ENCODE measurements at regions not wholly inside any gene's neighbourhood (a gene's known extent, or its start where the extent isn't known, plus 50 kb on each side); places are given as distances from the start of the nearest gene placed in this dataset.
A peak's percentile ranks its signal among the peaks of the same experiment; 100 is the strongest.

DNA sequence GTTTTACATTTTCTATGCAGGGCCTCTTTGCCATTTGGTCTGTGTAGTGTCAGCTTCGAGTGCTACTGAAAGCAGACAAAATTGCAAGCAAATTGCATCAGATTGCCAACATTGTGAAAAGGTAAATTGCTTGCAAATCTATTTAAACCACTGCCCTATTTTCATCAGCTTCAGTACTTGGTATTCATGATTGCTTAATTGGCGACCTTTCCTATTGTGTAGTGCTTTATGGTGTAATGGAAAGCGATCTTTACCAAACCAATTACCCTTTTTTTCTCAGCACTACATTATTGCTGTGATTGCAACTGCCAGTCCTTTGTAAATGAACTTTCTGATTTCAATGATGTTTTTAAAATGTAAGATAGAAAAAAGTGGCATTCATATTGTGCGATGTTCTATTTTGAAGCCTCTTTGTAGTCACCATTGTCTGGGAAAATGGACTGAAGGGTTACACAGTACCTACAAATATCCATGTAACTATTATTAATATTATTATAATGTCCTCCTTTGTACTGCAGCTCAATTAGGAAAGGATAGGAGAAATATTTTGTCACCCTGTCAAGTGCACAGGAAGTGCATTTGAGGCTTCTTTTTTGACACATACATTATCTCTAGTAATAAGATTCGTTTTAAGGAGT lies 177.7 kb upstream of the SP8 start (continued):
- no peak for TF ChIP-seq TRIM28 (IDR thresholded peaks at IDR 0.05; ENCODE audit: borderline replicate concordance, low read length)
- no peak for TF ChIP-seq ZNF645 (tag by site-specific recombination; IDR thresholded peaks at IDR 0.05)
- no peak for TF ChIP-seq ZSCAN30 (tag by site-specific recombination; IDR thresholded peaks at IDR 0.05)
- TF ChIP-seq TSHZ1 (tag by site-specific recombination; IDR thresholded peaks at IDR 0.05; ENCODE audit: borderline replicate concordance) = no peak
- TF ChIP-seq, protein P1, sequence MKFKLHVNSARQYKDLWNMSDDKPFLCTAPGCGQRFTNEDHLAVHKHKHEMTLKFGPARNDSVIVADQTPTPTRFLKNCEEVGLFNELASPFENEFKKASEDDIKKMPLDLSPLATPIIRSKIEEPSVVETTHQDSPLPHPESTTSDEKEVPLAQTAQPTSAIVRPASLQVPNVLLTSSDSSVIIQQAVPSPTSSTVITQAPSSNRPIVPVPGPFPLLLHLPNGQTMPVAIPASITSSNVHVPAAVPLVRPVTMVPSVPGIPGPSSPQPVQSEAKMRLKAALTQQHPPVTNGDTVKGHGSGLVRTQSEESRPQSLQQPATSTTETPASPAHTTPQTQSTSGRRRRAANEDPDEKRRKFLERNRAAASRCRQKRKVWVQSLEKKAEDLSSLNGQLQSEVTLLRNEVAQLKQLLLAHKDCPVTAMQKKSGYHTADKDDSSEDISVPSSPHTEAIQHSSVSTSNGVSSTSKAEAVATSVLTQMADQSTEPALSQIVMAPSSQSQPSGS (tag by site-specific recombination; IDR thresholded peaks at IDR 0.05; ENCODE audit: low read depth) = no peak
- TF ChIP-seq MYNN (tag by site-specific recombination; IDR thresholded peaks at IDR 0.05; ENCODE audit: borderline replicate concordance) = no peak
- no peak for TF ChIP-seq ZNF23 (tag by site-specific recombination; IDR thresholded peaks at IDR 0.05; ENCODE audit: borderline replicate concordance)
- TF ChIP-seq, protein P2, sequence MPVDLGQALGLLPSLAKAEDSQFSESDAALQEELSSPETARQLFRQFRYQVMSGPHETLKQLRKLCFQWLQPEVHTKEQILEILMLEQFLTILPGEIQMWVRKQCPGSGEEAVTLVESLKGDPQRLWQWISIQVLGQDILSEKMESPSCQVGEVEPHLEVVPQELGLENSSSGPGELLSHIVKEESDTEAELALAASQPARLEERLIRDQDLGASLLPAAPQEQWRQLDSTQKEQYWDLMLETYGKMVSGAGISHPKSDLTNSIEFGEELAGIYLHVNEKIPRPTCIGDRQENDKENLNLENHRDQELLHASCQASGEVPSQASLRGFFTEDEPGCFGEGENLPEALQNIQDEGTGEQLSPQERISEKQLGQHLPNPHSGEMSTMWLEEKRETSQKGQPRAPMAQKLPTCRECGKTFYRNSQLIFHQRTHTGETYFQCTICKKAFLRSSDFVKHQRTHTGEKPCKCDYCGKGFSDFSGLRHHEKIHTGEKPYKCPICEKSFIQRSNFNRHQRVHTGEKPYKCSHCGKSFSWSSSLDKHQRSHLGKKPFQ (tag by site-specific recombination; IDR thresholded peaks at IDR 0.05) = no peak
- no peak for TF ChIP-seq INSM2 (tag by site-specific recombination; IDR thresholded peaks at IDR 0.05)
- TF ChIP-seq ZNF837 (tag by site-specific recombination; IDR thresholded peaks at IDR 0.05) = no peak
- no peak for TF ChIP-seq ZFP37 (tag by site-specific recombination; IDR thresholded peaks at IDR 0.05)
- no peak for TF ChIP-seq ZNF398 (tag by site-specific recombination; IDR thresholded peaks at IDR 0.05)
- no peak for TF ChIP-seq ZNF146 (tag by site-specific recombination; IDR thresholded peaks at IDR 0.05)
- no peak for TF ChIP-seq ZNF148 (tag by site-specific recombination; IDR thresholded peaks at IDR 0.05; ENCODE audit: borderline replicate concordance)
- peak; percentile 73; the same call in 1 of the 2 replicates for TF ChIP-seq OSR2 (tag by site-specific recombination; IDR thresholded peaks at IDR 0.05)
- no peak for TF ChIP-seq ZNF830 (tag by site-specific recombination; IDR thresholded peaks at IDR 0.05; ENCODE audit: low read depth)
- no peak for TF ChIP-seq ZSCAN23 (tag by site-specific recombination; IDR thresholded peaks at IDR 0.05)
- TF ChIP-seq, protein P3, sequence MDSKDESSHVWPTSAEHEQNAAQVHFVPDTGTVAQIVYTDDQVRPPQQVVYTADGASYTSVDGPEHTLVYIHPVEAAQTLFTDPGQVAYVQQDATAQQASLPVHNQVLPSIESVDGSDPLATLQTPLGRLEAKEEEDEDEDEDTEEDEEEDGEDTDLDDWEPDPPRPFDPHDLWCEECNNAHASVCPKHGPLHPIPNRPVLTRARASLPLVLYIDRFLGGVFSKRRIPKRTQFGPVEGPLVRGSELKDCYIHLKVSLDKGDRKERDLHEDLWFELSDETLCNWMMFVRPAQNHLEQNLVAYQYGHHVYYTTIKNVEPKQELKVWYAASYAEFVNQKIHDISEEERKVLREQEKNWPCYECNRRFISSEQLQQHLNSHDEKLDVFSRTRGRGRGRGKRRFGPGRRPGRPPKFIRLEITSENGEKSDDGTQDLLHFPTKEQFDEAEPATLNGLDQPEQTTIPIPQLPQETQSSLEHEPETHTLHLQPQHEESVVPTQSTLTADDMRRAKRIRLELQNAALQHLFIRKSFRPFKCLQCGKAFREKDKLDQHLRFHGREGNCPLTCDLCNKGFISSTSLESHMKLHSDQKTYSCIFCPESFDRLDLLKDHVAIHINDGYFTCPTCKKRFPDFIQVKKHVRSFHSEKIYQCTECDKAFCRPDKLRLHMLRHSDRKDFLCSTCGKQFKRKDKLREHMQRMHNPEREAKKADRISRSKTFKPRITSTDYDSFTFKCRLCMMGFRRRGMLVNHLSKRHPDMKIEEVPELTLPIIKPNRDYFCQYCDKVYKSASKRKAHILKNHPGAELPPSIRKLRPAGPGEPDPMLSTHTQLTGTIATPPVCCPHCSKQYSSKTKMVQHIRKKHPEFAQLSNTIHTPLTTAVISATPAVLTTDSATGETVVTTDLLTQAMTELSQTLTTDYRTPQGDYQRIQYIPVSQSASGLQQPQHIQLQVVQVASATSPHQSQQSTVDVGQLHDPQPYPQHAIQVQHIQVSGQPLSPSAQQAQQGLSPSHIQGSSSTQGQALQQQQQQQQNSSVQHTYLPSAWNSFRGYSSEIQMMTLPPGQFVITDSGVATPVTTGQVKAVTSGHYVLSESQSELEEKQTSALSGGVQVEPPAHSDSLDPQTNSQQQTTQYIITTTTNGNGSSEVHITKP (tag by site-specific recombination; IDR thresholded peaks at IDR 0.05) = no peak
- no peak for TF ChIP-seq ZNF404 (tag by site-specific recombination; IDR thresholded peaks at IDR 0.05)

Data from HEK293 (cell line).